Cerebellar cortex (tissue), 1 donor: ENCODE measurements at regions not wholly inside any gene's neighbourhood (a gene's known extent, or its start where the extent isn't known, plus 50 kb on each side); places are given as distances from the start of the nearest gene placed in this dataset.
"Not testable (repeated sequence)": the region's sequence is repeated elsewhere in the genome, so short reads cannot be mapped to it uniquely, and the experiment has no call there.

ENCODE experiments used
- DNase-seq: peaks from one replicate; pipeline ENCODE4 v3.0.0-alpha.2; 2015; ENCODE audit warnings: low spot score

DNA sequence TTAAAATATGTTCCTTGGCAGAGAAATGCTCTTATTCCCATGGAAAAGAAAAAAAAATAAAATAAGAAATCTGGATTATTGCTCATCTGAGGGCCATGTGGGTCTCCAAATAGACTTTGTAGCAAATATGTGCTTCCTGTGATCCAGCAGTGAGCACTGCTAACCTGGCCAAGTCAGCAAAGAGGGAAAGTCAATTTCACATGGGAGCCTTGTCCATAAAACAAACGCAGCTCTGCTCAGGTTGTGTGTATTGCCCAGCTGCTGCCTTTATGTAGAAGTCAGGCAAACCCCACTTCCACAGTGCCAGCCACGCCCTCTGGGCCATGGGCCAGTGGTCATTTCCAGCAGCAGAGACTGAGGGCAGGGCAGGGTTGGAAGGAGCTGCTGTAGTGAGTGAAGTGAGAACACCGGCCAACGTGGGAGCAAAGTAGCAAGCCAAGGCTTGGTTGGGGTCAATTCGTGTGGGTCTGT, 174.3 kb downstream of the LYPLAL1 start:
- DNase-seq = no peak

DNA sequence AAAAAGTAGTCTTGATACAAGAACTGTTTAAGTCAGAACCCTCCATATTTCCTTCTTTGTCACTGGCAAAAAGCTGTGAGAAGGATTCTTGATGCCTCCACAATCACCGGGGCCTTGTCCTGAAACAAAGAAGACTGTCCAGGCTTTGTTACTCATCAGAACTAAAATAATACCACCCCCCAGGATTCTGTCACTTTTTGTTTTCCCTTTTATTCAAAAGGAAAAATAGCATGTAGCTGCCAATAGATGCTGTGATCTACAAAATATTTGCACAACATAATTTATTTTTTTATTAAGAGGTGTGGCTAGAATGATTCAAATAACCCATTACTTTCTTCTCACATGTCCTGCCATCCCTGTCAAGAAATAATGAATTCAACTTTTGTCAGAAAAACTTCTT, 173.7 kb downstream of the LYPLAL1 start:
- DNase-seq = no peak

DNA sequence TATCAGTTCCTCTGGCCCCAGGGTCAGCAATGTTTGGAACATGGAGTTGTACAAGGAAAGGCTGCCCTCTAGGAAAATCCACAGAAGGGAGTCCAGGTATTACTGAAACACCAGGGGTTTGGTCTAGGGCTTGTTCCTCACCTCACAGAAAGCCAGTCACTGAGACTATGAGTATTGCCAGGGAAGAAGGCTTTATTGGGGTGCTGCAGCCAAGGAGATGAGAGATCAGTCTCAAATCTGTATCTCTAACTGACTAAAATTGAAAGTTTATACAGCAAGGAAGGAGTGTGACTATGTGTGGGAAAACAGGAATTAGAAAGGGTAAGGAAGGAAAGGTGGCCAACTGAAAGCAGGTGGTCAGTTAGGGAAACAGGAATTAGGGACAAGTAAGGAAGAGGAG, 172.3 kb downstream of the LYPLAL1 start:
- no peak for DNase-seq

DNA sequence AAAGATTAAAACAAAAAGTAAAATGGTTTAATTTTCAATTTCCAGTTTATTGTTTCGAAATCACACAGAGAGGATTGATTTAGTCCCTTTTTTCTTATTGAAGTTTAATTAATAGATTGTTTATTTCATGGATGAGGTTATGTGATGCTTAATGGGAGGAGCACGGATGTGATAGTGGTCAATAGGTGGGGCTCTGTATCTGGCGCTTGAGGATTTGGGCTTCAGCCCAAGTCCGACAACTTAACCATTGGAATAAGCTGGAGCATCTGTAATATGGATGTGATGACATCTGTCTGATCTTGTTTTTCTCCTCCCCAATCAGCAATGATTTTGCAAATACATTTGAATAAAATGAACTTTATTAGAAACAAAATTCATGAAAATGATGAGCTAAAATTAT, 169.2 kb downstream of the LYPLAL1 start:
- DNase-seq = no peak

DNA sequence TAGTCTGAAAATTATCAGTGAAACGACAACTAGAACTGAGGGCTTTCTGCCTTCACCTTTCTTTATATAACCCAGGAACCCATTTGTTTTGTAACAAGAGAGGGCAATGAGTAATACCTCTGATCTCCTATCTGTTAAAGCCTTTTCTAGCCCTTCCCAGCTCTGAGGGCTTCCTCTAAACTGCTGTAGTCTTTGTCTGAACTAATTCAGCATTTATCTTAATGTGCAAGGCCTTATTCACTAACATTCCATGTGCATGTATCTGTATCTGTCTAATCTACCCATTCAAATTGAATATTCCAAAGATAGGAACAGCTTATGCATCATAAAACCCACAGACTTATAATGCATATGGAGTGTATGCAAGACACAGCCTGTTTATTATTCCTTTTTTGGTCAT, 167.1 kb downstream of the LYPLAL1 start:
- no peak for DNase-seq

DNA sequence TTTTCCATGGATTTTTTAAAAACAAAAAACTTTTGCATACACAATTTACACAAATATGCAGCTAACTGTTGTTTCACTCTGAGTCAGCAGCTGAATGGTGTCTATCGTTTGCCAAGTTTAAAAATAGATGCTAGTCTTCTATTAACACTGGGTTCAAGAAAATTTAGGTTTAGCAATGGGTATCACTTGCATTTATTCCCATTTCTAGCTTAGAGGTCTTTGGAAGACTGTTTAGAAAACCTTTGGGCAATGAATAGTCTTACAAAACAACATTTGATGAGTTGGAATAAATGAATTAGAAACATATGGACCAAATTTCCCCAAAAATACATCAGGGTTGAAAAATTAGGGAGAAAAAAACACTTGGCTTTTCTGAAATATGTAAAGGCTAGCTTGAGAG, 165.8 kb downstream of the LYPLAL1 start:
- DNase-seq = no peak

DNA sequence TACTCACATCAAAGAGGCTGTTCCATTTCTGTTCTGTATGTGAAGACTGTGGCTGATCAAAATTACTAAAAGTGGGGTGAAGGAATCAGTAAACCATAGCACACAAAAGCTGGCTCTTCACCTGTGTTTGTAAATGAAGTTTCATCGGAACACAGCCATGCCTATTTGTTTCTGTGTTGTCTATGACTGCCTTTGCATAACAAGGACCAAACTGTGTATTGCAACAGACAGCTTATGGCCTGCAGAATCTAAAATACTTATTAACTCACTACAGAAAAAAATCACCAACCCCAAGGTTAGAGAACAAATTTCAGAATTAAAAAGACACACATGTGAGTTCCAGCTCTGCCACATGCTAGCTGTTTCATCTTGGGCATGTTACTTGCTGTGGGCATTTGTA, 163.9 kb downstream of the LYPLAL1 start:
- DNase-seq = no peak

DNA sequence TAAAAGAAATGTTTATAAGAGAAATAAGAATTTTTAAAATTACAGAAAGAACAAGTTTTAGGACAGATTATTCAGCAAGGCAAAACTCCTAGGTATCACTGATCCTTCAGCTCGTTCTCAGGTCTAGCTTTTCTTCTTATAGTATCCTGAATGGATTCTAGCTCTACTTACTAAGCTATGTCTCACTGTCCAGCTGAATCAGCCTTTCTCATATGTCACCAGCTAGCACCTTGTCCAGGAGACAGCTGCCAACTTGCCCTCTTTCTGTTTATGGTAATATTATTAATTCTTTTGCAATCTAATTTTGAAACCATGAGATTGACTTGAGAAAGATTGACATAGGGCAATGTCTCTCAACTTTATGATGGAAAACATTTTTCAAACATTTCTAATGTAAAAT, 159.9 kb downstream of the LYPLAL1 start:
- DNase-seq = no peak

DNA sequence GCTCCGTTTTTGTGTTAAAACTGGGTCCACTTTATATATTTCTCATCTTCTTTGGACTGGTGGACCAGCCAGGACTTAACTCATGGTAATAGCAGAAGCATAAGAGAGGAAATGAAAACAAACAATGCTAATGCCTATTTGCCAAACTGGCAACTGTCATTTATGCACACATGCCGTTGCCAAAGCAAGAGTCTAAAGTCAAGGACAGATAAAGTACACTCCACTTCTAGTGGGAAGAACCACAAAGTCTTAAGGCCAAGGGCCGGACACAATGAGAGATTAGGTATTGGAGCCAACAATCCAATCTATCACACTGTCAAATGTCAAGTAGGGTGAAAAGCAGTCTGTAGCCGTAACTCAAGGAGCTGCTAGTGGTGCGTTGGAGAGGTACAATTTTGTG, 157.7 kb downstream of the LYPLAL1 start:
- DNase-seq = no peak

DNA sequence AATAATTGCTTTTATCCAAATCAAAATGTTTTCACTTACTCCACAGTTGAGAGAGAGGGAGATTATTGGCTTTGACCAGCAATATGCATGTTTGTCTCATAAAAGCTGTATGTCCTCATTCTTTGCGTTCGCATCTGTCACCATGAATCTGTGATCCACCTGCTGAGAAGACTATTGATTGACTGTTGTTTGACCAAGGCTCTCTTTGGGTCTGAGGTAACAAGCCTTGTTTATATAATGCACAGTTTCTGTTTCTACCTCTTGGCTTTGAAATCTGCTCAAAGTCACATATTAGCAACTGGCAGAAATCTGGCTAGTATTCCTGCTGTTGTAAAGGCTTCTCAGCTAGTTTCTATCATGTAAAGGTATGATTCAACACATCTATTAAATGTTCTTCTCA, 157.0 kb downstream of the LYPLAL1 start:
- DNase-seq = no peak

DNA sequence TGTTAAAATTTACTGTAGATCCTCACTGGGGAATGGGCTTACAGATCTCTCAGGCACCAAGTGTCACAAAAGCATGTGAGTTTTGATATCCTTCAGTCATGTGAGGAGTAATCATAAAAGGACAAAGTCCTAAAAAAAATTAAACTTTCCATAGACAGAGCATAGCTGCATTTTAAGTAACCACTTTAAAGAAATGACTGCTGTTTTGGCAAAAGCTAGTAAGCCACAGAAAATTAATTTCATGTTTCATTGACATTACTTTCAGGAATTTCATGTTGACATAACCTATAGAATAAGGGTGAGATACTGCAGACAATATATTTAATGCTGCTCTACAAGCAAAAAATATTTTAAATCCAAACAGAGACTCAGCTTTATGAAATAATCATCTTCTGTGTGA, 156.3 kb downstream of the LYPLAL1 start:
- no peak for DNase-seq

DNA sequence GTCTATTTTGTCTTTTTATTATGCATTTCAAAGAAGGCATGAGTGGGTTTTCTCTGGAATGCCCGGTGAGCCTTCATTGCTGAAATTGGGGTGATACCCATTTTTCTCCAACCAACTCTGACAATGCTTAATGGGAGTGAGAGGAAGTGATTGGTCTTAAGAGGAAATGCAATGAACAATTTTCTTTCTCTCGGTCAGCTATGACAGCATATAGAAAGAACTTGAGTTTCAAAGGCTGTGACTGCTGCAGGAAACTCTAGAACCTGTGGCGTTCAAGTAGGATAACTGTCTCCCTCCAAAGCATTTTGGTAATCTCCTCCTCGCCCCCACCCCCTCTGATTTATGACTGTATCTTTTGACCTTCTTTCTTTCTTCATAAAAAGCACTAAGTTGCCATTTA, 155.9 kb downstream of the LYPLAL1 start:
- DNase-seq = no peak

DNA sequence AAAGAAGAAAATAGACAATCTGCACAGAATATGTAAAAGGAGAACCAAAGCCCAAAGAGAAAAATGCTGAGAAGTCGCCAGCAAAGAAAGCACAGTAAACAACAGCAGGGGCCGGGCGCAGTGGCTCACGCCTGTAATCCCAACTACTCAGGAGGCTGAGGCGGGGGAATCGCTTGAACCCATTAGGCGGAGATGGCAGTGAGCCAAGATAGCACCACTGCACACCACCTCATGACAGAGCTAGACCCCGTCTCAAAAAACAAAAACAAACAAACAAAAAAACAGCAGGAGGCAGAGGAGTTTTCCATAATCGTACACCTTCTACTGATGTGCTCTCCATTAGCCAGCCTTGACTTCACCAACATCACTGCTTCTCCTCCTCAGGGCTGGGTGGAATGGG, 153.2 kb downstream of the LYPLAL1 start:
- no peak for DNase-seq

DNA sequence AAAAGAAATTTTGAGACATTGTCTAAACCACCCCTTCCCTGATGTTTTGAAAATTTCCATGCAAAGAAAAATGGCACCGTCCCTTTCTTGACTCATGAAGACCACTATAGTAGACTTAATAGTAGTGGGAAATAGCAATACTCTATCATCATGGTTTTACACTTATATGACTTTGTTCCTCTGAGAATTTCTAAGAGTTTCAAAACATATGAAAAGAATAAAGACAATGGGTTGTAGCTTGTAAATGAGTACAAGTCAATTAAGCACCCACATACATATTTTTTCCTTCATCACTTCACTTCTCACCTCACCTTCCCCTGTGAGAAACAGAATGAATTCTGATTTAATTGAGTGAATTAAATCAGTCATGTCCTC, 151.7 kb downstream of the LYPLAL1 start:
- no peak for DNase-seq

DNA sequence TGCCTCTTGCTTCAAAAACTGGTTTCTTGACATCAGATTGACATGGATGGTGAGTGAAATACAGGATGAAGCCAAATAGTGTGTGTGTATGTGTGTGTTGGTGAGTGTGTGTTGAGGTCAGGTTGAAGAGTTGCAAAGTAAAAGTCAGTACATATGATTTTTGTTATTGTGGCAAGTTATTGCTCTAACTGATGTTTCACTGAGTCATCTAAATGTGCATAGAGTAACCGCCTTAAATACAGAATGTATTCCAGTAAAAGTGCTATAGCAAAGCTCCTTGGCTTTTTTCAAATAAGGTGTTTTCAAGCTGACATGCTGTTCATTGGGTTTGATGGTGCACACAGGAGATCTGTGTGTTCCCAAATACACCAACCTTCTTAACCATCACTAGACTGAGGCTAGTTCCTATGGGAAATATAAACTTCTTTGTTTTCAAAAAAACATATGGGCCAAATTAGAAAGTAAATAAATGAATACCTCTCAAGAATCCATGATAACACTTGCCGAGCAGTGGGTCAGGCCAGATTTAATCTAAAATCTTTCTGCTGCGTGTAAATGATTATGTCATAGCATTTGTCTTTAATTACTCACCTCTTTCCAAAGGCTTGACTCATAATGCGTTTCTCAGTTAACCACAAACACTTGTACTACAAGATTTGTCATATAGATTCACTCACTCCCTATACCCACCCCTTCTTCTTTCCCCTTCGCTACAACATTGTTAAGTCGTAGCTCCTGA, 151.1 kb downstream of the LYPLAL1 start:
- no peak for DNase-seq

DNA sequence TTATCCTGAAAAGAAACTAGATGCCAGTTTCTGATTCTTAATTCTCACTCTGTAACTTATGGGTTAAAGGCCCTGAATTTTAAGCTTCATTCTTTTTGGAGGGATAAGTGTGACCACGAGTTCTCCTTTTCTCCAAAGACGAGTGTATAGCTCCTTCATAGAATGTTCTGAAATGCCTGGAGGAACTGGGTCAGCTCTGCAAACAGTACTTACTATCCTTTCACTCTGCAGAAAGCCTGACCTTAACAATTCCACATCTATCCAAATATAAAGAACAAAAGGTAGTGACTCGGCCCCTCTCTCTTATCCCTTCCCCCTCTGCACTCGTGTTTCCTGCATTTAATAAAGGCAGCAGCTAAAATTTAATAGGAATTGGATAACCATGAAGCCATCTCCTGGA, 150.5 kb downstream of the LYPLAL1 start:
- no peak for DNase-seq

DNA sequence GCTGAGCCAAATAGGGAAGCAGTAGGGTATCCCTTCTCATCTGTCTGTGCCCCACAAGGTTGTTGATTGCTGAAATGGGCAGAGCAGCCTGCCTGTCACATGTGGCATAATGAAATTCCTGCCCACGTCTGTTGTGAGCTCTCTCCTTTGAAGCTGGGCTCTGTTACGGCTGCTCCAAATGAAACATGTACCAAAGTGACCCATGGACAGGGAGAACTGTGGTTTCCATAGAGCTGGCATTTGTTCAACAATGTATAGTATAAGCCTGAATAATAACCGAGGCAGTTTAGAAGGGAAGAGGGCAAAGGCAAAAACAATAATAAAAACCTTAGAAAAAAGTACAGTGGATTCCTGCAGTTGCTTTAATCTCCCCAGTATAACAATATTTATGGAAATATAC, 149.7 kb downstream of the LYPLAL1 start:
- no peak for DNase-seq

DNA sequence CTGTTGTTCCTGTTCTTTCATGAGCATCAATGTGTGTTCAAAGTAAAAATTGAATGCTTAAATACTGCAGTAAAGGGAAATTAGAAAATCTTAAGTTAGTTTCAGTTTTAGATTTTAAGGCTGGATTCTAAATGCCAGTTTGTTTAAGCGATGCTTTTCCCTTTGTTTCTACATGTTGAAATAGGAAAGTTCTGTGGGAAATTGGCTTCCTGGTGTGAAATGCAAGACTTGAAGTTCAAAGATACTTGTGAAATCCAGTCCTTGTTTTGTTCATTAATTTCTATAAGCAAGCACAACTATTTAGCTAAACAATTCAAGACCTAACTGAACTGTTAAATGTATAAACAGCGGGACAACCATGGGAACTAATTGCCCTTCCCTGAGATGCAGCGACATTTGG, 149.1 kb downstream of the LYPLAL1 start:
- no peak for DNase-seq

DNA sequence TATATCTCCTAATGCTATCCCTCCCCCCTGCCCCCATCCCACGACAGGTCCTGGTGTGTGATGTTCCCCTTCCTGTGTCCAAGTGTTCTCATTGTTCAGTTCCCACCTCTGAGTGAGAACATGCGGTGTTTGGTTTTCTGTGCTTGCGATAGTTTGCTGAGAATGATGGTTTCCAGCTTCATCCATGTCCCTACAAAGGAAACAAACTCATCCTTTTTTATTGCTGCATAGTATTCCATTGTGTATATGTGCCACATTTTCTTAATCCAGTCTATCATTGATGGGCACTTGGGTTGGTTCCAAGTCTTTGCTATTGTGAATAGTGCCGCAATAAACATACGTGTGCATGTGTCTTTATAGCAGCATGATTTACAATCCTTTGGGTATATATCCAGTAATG, 146.9 kb downstream of the LYPLAL1 start:
- not testable (repeated sequence) for DNase-seq

DNA sequence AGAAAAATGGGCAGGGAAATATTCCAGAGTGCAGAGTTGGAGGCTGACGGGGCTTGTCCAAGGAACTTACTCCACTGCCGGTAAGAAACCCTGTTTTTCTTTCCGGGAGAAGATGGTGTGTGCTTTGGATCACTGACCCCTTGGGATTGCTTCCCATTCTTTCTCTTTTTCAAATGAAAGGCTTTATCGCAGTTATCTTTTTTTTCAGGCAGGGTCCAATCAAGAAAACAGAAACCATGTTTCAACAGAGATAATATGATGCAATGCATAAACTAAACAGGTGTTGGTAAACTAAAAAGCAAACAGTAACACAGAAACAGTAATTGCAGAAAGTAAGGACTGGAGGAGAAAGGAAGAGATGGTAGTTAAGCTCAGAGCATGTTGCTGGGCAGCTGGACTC, 145.1 kb downstream of the LYPLAL1 start:
- no peak for DNase-seq

DNA sequence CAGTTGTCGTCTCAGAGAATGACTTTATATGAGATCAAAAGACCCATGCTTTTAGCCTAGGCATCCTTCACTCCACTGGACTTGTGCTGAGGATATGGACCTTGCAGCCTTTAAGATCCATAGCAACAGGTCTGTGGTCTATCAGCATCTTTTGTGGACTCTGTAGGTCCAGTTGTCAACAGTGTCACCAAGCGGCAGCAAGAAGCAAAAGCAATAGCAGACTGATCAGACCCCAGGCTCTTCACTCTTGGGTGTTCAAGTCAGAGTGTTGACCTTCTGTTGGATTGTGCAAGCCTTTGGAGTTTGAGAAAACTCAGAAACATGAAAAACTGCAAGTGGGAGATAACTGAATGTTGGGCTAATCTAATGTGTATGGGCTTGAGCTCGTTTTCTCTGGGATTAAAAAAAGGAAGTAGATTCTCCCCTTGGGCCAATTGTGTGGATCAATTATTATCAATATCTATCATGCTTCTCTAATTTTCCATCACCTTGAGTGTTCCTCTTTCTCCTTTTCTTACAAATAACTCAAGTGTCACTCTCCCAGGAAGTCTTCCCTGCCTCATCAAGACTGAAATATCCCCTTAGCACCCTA, 144.2 kb downstream of the LYPLAL1 start:
- peak; percentile 9 for DNase-seq

DNA sequence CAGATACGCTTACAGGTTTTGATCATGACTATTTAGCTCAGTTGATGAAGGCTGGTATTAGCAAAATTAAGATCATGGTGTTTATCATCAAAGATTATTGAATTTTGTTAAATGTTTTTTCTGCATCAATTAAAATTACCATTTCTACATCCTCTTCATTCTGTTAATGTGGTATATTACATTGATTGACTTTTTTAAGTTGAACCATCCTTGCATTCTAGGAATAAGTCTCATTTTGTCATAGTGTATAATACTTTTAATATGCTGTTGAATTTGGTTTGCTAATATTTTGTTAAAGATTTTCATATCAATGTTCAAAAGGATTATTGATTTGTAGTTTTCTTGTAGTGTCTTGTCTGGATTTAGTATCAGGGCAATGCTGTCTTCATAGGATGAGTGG, 142.4 kb downstream of the LYPLAL1 start:
- DNase-seq = no peak

DNA sequence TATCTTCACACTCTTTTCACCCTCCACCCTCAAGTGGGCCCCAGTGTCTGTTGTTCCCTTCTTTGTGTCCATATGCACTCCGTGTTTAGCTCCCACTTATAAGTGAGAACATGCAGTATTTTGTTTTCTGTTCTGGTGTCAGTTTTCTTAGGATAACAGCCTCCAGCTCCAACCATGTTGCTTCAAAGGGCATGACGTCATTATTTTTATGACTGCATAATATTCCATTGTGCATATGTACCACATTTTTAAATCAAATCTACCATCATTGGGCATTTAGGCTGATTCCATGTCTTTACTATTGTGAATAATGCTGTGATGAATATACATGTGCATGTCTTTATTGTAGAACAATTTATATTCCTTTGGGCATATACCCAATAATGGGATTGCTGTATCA, 140.3 kb downstream of the LYPLAL1 start:
- DNase-seq = no peak

DNA sequence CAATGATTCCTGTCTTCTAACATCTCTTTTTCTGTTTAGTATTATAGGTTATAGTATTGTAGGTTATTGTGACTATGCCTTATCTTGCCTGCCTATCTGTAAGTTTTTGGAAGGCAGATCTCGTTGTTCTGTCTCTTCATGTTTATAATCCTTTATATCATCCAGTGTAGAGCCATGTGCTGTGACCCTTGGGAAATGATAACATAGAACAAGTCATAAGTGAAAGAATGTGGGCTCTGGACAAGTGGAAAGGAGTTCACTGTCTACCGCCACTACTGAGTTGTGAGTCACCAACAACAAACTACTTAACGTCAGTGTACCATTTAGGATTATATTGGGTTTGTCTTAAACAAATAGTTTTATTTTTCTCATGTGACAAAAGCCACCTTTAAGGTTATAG, 139.3 kb downstream of the LYPLAL1 start:
- DNase-seq = no peak
